GM18498 (cell line): ENCODE measurements at regions not wholly inside any gene's neighbourhood (a gene's known extent, or its start where the extent isn't known, plus 50 kb on each side); places are given as distances from the start of the nearest gene placed in this dataset.
"Not testable (repeated sequence)": the region's sequence is repeated elsewhere in the genome, so short reads cannot be mapped to it uniquely, and the experiment has no call there.

Experiments
- ATAC-seq: cut with Tn5 transposase; IDR thresholded peaks from one replicate; pipeline ENCODE4 v1.9.1; 2021; ENCODE audit warnings: mild to moderate bottlenecking, moderate library complexity; ENCODE audit not compliant: unreplicated experiment

DNA sequence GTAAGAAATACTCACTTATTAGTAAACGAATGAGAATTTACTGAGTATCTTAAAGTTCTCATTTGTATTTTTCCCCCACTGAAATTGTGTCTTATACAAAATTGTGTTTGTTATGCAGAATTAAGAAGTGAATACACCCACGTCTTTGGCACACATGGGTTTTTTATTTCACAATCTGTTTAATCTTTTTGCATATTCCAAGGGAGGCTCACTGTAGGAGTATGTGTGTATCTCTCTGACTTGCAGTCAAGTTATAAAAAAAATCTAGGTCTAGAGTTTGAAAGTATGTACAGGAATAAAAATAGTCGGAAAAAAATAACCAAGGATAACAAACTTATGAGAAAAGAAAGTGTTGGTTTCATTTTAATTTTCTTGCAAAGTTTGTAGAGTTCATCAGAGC, 255.2 kb downstream of the PDCD6IP start:
- ATAC-seq, result no peak

DNA sequence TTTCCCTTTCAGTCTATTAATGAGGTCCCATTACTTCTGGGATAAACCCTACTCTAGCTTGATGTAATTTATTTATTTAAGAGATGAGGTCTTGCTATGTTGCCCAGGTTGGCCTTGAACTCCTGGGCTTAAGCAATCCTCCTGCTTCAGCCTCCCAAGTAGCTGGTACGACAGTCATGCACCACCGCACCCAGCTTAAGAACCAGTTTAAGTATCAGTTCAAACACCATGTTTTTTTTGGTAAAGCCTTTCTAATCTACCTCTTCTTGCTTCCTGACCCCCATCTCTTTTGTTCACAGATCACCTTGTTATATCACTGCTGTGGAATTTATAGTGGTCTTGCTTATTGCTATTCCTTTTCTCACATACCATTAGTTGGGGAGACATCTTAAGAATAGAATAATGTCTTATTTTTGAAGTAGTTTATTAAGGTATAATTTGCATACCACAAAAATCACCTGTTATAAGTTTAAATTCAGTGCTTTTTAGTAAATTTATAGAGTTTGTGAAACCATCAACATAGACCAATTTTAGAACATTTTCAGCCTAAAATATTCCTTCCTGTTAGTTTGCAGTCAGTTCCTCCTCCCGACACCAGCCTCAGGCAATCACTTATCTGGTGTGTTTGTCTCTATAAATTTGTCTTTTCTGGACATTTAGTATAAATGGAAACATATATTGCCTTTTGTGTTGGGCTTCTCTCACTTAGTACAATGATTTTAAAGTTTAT, 257.9 kb downstream of the PDCD6IP start:
- ATAC-seq, result peak; percentile 40

DNA sequence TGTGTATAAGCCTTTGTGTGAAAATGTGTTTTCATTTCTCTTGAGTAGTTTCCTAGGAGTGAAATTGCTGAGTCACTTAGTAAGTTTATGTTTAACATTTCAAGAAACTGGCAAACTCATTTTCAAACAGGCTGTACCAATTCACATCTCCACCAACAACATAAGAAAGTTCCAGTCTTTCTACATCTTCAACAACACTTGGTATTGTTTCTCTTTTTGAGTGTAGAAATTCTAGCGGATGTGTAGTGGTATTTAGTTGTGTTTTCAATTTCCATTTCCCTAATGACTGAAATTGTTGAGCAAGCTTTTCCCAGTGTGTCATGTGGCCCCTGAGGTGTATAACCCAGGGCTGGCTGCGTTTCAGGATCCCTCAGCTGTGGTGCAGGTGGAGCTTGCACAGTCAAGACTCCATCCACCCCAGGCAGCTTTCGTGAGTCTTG, 258.5 kb downstream of the PDCD6IP start:
- ATAC-seq, result peak; percentile 89

DNA sequence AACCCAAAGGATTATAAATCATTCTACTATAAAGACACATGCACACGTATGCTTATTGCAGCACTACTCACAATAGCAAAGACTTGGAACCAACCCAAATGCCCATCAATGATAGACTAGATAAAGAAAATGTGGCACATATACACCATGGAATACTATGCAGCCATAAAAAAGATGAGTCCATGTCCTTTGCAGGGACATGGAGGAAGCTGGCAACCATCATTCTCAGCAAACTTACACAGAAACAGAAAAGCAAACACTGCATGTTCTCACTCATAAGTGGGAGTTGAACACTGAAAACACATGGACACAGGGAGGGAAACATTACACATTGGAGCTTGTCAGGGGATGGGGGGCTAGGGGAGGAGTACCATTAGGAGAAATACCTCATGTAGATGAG, 262.6 kb downstream of the PDCD6IP start:
- not testable (repeated sequence) for ATAC-seq

DNA sequence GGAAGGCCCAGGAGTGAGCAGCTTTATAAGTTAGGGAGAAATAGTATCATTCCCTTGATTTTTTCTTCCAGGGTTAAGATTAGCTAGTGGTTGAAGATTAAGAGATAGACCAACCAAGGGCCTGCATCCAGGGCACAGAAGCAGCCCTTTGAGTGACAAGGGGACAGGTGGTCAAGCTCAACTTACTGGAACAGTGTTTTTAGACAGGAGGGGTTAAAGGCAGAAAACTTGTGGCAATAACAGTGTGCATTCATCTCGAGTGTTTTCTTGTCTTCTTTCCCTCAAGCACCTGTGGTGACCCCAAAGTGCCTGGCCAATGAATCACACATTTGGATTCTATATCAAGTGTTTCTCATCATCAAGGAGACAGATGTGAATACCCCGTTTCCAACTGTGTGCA, 267.5 kb downstream of the PDCD6IP start:
- no peak for ATAC-seq

DNA sequence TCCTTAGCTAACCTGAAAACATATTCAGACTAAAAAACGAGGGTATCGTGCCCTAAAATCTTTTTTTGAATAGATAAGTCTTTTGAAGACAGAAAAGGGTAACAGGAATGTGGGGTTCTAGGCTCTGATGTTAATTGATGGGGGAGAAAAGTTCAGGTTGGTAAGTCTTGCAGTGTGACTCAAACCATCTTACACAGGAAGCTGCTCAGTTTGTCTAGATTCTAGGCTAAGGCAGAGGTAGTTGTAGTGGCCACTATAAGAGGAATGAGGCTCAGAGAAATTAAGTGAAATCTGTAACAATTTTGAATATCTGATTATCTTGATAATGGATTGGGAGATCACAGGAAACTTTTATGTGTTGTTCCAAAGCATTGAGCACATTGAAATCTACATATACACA, 267.9 kb downstream of the PDCD6IP start:
- ATAC-seq, result peak; percentile 35

DNA sequence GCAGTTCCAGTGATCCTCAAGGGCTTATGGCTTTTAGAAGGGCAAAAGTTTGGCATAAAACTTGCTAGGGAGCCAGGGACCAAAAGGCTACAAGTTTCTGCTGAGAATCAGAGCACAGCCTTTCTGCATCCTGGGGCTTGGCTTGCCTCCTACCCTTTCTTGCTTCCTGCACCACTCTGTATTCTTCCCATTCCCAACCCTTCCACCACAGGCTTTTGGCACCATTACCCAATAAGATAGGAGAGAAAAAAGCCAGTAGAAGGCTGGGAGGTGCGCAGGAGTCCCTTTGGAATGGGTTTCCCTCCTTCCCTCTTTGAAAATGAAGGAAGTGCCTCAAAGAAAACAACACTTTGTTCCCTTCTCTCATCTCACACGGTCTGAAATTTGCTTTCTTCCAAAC, 268.6 kb downstream of the PDCD6IP start:
- no peak for ATAC-seq

DNA sequence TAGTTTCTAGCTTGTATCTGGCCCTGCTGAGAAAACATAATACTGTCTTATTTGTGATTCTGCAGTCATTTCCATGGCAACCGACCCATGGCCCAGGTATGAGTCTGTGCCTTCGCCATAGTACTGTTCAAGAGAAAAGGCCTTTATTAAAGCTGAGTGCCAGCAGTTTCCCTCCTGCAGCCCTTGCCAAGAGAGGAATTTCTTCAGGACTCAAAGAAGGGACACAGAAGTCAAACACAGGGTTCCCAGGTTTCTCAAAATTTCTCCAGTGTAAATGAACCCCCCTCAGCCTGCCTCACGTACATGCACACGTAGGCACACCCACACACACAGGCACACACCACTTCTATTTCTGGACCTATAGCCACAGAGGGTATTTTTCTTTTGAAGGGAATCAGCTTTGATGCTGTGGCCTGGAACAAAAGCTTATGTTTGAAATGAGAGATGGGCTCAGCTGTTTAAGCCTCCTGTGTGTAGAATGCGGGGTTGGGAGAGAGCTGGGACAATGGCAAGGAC, 269.2 kb downstream of the PDCD6IP start:
- no peak for ATAC-seq

DNA sequence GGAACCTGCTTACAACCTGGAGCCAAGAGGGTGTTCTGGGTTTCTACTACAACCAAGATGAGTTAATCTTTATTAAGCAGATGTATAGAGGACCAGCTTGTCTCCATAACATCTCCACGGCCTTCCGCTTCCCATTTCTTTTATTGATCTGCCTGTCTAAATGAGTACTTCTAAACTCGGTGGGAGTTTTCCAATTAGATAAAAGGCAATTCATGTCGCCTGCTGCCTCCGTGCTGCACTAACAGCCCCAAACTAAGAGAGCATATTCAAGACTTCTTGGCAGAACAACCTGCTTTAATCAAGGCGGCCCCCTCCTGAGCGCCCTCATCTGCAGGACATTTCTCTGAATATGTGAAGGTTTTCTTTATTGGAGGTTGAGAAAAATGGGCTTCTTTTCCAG, 270.1 kb downstream of the PDCD6IP start:
- ATAC-seq, result no peak

DNA sequence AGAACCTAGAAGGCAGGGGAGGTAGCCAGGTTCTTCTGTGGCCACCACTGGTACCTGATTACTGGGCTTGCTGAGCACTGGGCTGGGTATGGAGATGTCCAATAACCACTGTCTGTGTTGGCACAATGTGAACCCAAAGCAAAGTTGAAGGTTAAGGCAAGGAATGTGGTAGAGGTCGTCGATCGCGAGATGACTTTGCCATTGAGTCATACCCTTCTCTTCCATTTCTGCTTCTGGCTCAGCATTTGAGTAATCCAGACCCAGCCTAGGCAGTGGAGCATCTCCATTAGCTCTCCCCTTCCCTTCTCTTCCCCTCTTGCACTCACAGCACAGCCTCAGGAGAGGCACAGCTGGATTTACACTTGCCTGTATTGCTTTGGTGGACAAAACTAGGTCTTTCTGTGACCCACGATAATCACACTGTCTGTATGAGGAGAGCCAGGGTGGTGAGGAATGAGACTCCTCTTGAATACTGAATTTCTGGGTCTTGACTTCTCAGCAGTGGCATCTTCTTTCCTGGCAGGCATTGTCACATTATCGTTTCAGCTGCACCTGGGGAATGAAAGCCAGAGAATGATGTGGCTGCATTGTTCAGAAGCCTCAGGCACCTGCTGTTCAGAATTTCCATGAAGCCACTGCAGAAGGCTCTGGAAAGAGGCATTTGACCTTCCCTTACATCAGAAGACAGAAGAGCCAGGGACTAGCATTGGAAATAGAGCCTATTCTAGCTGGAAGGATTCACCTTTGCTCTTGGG, 272.6 kb downstream of the PDCD6IP start:
- ATAC-seq, result no peak

DNA sequence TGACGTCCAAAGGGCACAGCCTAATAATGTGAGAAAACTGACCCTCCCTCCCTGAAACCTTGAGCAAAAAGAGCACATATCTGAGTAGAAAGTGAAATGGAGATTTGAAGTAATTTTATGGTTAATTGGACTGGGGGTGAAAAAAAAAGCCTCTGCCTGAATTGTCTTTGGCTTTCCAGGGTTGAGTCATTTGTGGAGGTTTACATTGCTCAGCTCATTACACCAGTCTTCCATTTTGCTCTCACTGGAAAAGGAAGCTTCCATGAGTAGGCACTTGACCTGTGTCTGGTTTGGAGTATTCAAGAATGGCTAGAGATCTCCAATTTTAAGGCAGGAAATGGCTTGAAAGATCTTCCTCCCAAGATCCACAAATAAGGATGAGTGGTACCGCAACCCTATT, 273.9 kb downstream of the PDCD6IP start:
- no peak for ATAC-seq

DNA sequence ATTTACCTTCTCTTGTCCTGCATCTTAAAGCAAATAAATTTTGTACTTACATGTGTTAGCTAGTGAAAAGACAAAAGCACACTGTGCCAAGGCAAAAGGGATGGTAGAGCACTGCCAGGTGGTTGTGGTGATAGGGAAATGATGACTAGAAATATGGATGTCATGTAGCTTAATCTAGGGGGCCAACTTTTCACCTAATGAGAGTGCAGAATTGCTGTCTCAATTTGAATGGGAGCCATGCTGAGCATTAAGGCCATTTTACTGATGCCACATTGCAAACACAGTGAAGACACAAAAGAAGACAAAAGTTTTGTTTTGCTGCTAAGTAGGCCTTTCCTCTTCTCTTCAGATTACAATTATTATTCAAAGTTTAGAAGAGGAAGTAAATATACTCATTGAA, 274.7 kb downstream of the PDCD6IP start:
- peak; percentile 7 for ATAC-seq

DNA sequence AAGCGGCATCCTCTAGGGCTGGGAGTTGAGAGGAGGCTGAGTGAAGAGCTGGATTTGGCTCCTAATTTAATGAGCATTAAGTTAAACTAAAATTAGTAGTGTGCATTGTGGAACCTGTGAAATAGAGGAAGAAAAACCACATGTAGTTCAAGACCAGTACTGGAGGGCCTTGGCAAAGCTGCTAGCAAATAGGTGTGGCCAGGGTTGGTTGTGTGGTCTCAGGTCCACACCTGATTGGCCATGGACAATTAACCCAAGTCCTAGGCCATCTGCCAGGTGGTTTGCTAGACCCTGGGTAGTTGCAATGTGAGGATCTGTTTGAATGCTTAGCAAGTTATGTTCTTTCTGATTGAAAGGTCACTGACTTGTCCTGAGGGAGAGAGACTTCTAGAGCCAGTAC, 275.5 kb downstream of the PDCD6IP start:
- ATAC-seq, result peak; percentile 46

DNA sequence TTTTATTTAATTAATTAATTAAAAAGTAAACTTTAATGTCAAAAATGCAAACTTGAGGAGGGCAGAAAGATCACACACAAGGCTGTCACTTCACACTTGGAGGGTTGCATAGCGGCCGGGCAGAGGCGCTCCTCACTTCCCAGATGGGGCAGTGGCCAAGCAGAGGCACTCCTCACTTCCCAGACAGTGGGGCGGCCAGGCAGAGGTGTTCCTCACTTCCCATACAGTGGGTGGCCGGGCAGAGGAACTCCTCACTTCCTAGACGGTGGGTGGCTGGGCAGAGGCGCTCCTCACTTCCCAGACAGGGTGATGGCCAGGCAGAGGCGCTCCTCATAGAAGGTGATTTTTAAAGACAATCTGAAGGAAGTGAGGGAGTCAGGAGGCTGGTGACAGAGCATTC, 277.5 kb downstream of the PDCD6IP start:
- ATAC-seq, result no peak

DNA sequence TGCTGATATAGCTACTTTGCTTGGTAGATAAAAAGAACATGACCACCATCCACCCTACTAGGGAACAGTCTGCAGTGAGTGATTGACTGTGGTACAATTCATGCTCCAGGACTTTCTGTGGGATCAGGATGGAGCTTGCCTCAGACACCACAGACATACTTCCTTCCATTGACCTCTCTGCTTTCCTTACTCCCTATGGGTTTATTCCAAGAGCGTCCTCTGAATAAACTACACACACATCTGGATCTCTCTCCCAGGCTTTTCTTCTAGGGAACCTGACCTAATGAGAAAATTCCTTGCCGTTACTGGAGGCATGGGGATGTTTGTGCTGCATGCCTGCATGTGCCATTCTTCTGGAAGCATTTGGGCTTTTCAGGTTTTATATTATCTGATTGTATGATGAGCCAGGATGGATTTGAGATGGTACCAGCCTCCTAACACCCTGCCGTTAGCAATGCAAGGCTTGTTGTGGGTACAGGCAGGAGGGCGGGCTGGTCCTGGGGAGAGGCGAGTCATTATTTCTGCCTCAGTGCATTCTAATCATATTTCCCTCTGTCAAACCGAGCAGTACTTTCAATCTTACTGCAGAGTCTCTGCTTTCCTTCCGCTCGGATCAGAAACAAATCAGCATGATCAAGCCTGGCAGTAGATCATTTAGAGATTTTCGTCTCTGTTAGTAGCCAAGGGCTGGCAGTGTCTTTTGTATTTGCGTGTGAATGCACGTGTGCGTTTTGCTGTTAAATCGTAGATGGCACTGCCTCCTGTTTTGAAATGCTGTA, 279.2 kb downstream of the PDCD6IP start:
- peak; percentile 71 for ATAC-seq

DNA sequence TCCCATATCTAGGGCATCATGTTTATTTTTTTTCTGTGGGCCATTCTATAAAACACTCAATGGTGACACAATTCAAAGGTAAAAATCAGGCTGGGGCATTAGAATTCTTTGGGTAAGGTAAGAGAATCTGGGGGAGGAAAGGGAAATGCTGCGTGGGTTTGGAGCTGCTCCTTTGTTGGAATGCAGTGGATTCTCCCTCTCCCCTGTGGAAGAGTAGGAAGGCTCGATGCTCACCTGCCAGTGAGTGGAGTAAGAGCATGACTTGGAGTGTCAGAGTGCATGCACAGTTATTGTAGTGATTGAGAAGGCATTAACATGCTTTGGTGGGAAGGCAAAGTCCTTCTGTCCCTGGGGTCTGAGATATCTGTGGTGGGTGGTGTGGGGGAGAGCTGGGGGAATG, 280.0 kb downstream of the PDCD6IP start:
- ATAC-seq, result no peak

DNA sequence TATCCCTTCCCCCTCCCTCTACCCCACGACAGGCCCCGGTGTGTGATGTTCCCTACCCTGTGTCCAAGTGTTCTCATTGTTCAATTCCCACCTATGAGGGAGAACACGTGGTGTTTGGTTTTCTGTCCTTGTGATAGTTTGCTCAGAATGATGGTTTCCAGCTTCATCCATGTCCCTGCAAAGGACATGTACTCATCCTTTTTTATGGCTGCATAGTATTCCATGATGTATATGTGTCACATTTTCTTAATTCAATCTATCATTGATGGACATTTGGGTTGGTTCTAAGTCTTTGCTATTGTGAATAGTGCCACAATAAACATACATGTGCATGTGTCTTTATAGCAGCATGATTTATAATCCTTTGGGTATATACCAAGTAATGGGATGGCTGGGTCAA, 281.4 kb downstream of the PDCD6IP start:
- not testable (repeated sequence) for ATAC-seq

DNA sequence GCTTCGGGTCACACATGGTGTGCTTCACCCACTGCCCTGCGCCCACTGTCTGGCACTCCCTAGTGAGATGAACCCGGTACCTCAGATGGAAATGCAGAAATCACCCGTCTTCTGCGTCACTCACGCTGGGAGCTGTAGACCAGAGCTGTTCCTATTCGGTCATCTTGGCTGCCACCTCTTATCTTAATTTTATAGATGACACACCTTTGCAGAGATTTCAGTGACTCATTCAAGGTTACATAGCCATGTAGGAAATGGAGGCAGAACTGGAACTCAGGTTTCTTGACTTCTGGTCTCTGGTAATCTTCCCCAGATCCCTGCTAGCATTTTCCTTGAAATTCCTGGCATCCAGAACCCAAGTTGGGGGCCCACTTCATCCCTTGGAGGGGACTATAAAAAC, 291.9 kb downstream of the PDCD6IP start:
- ATAC-seq, result not testable (repeated sequence)

DNA sequence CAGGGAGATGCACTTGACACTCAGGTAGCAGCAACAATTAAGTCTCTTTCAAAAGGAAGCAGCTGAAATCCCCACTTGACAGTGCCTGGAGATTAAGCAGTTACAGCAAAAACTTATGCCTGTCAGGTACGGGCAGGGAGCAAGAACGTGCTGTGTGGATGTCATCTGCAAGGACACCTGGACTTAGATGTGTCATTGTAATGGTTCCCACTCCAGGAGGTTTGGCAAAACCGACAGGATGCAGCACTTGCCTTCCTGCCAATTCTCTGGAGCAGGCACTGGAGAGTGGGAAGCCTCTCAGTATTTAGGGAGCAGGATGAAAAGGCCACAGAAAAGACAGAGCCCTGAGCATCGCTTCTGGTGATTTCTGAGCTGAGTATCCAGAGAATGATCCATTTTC, 292.4 kb downstream of the PDCD6IP start:
- ATAC-seq, result no peak

DNA sequence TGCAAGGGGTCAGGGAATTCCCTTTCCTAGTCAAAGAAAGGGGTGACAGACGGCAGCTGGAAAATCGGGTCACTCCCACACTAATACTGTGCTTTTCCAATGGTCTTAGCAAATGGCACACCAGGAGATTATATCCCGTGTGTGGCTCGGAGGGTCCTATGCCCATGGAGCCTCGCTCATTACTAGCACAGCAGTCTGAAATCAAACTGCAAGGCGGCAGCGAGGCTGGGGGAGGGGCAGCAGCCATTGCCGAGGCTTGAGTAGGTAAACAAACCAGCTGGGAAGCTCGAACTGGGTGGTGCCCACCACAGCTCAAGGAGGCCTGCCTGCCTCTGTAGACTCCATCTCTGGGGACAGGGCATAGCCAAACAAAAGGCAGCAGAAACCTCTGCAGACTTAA, 295.9 kb downstream of the PDCD6IP start:
- not testable (repeated sequence) for ATAC-seq

DNA sequence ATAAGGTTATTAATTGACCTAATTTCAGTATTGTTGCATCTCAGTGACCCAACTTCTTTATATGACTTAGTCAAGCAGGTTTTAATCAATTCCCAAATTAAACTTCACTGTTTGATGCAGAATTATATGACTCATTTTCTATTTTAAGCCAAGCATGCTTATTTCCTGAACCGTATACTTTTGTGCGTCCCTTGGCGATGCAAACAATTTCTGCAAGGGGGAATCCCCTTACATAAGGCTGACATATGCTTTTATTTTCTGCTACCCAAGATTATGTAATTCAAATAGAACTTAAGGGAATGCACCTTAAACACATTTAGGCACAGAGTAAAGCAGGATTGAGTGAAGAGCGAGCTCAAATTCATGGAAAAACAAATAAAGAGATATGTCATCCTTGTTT, 303.9 kb downstream of the PDCD6IP start:
- no peak for ATAC-seq
